ENCODE measurements at regions not wholly inside any gene's neighbourhood (a gene's known extent, or its start where the extent isn't known, plus 50 kb on each side); places are given as distances from the start of the nearest gene placed in this dataset.

DNA sequence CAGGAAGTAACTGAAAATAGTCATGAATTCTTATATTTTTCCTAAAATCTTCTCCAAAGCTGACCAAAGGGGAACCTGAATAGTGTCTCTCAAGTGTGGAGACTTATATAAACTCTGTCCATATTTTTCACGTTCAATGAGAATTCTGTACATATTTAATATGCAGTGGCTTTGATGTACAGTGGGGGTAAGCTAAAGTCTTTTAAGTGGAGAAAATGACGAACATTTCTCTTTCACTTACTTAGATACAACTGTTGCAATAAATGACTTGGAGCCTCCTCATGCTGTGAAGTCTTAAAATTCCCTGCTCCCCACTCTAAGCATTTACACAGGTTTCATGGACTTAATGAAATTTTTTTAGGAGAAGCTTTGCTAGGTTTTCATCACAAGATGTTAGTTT is 1196.7 kb downstream of the EFNB2 start (continued):
- TF ChIP-seq, protein P1, sequence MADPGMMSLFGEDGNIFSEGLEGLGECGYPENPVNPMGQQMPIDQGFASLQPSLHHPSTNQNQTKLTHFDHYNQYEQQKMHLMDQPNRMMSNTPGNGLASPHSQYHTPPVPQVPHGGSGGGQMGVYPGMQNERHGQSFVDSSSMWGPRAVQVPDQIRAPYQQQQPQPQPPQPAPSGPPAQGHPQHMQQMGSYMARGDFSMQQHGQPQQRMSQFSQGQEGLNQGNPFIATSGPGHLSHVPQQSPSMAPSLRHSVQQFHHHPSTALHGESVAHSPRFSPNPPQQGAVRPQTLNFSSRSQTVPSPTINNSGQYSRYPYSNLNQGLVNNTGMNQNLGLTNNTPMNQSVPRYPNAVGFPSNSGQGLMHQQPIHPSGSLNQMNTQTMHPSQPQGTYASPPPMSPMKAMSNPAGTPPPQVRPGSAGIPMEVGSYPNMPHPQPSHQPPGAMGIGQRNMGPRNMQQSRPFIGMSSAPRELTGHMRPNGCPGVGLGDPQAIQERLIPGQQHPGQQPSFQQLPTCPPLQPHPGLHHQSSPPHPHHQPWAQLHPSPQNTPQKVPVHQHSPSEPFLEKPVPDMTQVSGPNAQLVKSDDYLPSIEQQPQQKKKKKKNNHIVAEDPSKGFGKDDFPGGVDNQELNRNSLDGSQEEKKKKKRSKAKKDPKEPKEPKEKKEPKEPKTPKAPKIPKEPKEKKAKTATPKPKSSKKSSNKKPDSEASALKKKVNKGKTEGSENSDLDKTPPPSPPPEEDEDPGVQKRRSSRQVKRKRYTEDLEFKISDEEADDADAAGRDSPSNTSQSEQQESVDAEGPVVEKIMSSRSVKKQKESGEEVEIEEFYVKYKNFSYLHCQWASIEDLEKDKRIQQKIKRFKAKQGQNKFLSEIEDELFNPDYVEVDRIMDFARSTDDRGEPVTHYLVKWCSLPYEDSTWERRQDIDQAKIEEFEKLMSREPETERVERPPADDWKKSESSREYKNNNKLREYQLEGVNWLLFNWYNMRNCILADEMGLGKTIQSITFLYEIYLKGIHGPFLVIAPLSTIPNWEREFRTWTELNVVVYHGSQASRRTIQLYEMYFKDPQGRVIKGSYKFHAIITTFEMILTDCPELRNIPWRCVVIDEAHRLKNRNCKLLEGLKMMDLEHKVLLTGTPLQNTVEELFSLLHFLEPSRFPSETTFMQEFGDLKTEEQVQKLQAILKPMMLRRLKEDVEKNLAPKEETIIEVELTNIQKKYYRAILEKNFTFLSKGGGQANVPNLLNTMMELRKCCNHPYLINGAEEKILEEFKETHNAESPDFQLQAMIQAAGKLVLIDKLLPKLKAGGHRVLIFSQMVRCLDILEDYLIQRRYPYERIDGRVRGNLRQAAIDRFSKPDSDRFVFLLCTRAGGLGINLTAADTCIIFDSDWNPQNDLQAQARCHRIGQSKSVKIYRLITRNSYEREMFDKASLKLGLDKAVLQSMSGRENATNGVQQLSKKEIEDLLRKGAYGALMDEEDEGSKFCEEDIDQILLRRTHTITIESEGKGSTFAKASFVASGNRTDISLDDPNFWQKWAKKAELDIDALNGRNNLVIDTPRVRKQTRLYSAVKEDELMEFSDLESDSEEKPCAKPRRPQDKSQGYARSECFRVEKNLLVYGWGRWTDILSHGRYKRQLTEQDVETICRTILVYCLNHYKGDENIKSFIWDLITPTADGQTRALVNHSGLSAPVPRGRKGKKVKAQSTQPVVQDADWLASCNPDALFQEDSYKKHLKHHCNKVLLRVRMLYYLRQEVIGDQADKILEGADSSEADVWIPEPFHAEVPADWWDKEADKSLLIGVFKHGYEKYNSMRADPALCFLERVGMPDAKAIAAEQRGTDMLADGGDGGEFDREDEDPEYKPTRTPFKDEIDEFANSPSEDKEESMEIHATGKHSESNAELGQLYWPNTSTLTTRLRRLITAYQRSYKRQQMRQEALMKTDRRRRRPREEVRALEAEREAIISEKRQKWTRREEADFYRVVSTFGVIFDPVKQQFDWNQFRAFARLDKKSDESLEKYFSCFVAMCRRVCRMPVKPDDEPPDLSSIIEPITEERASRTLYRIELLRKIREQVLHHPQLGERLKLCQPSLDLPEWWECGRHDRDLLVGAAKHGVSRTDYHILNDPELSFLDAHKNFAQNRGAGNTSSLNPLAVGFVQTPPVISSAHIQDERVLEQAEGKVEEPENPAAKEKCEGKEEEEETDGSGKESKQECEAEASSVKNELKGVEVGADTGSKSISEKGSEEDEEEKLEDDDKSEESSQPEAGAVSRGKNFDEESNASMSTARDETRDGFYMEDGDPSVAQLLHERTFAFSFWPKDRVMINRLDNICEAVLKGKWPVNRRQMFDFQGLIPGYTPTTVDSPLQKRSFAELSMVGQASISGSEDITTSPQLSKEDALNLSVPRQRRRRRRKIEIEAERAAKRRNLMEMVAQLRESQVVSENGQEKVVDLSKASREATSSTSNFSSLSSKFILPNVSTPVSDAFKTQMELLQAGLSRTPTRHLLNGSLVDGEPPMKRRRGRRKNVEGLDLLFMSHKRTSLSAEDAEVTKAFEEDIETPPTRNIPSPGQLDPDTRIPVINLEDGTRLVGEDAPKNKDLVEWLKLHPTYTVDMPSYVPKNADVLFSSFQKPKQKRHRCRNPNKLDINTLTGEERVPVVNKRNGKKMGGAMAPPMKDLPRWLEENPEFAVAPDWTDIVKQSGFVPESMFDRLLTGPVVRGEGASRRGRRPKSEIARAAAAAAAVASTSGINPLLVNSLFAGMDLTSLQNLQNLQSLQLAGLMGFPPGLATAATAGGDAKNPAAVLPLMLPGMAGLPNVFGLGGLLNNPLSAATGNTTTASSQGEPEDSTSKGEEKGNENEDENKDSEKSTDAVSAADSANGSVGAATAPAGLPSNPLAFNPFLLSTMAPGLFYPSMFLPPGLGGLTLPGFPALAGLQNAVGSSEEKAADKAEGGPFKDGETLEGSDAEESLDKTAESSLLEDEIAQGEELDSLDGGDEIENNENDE (IDR thresholded peaks at IDR 0.05; ENCODE audit: insufficient replicate concordance, low read length): no peak
- no peak for TF ChIP-seq CTBP2 (IDR thresholded peaks at IDR 0.05; ENCODE audit: borderline replicate concordance, insufficient read depth, insufficient read length, low read length)
- no peak for TF ChIP-seq TEAD4 (IDR thresholded peaks at IDR 0.05; ENCODE audit: low read depth, low read length)
